H1 (cell line): ENCODE measurements at regions not wholly inside any gene's neighbourhood (a gene's known extent, or its start where the extent isn't known, plus 50 kb on each side); places are given as distances from the start of the nearest gene placed in this dataset.

Experiments
- CTCF ChIA-PET: fragments of 300-600 bp; sonication (Branson Sonifier 250); formaldehyde crosslinking; loops from one replicate; lab custom pipeline; 2021; ENCODE audit not compliant: partially characterized antibody; lab: Charles Lee
- POLR2A ChIA-PET: fragments of 300-600 bp; sonication (Branson Sonifier 250); formaldehyde crosslinking; loops from one replicate; lab custom pipeline; 2021; ENCODE audit warnings: inconsistent platforms; ENCODE audit not compliant: partially characterized antibody; lab: Charles Lee
- DNase-seq, 2 experiments: peaks; one replicate each; pipeline versions ENCODE4 v3.0.0 to v3.0.0-alpha.2; 2010 to 2022; ENCODE audit warnings: low spot score in 2 of 2, low read depth in 1 of 2, mixed read lengths in 1 of 2
- FAIRE-seq: peaks from 2 replicates; lab custom pipeline; 2011; peaks lifted over from hg19 to GRCh38; lab: Jason Lieb, UNC
- H2AFZ ChIP-seq: 2 replicates; pipeline ENCODE4 v1.8.1; 2012; ENCODE audit warnings: low read length, inconsistent platforms
- H2AK5ac ChIP-seq: 2 replicates; pipeline ENCODE4 v1.6.1; 2013; ENCODE audit warnings: low read depth, low read length
- H2BK120ac ChIP-seq: replicated peaks from 2 replicates; pipeline ENCODE3; 2013; ENCODE audit warnings: low read depth, low read length, inconsistent platforms
- H2BK12ac ChIP-seq: 2 replicates; pipeline ENCODE4 v1.6.1; 2013; ENCODE audit warnings: low read depth, low read length
- H2BK15ac ChIP-seq: 2 replicates; pipeline ENCODE4 v1.6.1; 2013; ENCODE audit warnings: low read length
- H2BK20ac ChIP-seq: 2 replicates; pipeline ENCODE4 v1.6.1; 2013; ENCODE audit warnings: low read length
- H2BK5ac ChIP-seq: 2 replicates; pipeline ENCODE4 v1.6.1; 2013; ENCODE audit warnings: low read depth, low read length
- H3K14ac ChIP-seq: 2 replicates; pipeline ENCODE4 v1.6.1; 2013; ENCODE audit warnings: inconsistent platforms; ENCODE audit not compliant: insufficient read length
- H3K18ac ChIP-seq: 2 replicates; pipeline ENCODE4 v1.6.1; 2013; ENCODE audit warnings: low read length; ENCODE audit errors: extremely low read depth
- H3K23ac ChIP-seq: 2 replicates; pipeline ENCODE4 v1.6.1; 2013; ENCODE audit warnings: inconsistent platforms; ENCODE audit not compliant: insufficient read length
- H3K23me2 ChIP-seq: 2 replicates; pipeline ENCODE4 v1.6.1; 2013; ENCODE audit warnings: low read depth, low read length
- H3K27ac ChIP-seq: 2 replicates; pipeline ENCODE4 v1.6.1; 2011; ENCODE audit warnings: low read depth, low read length, inconsistent platforms
- H3K27me3 ChIP-seq, 4 experiments: replicated peaks in 1 of 4; 1 replicate in 1 of 4; 2 replicates in 3 of 4; pipeline versions ENCODE4 v1.6.1 to v1.8.1; 2011 to 2013; ENCODE audit warnings: low read length in 3 of 4, mild to moderate bottlenecking in 3 of 4, inconsistent platforms in 2 of 4, mixed read lengths in 2 of 4, moderate library complexity in 1 of 4; ENCODE audit not compliant: control insufficient read depth in 3 of 4, insufficient read depth in 3 of 4; ENCODE audit errors: extremely low read depth in 1 of 4
- H3K36me3 ChIP-seq, 4 experiments: 2 replicates each; pipeline versions ENCODE4 v1.6.1 to v1.8.1; 2011 to 2013; ENCODE audit warnings: mild to moderate bottlenecking in 4 of 4, low read length in 3 of 4, moderate library complexity in 2 of 4, control low read depth in 1 of 4, inconsistent platforms in 1 of 4; ENCODE audit not compliant: insufficient read depth in 4 of 4, control insufficient read depth in 2 of 4
- H3K4ac ChIP-seq: replicated peaks from 2 replicates; pipeline ENCODE3; 2013; ENCODE audit warnings: low read length, low read depth, mixed read lengths, inconsistent platforms; ENCODE audit not compliant: insufficient read length
- H3K4me1 ChIP-seq, 4 experiments: replicated peaks in 1 of 4; 1 replicate in 1 of 4; 2 replicates in 3 of 4; pipeline versions ENCODE4 v1.6.1 to v1.8.1; 2011 to 2013; ENCODE audit warnings: low read length in 3 of 4, inconsistent platforms in 2 of 4, mixed read lengths in 1 of 4; ENCODE audit not compliant: insufficient read depth in 4 of 4, control insufficient read depth in 3 of 4
- H3K4me2 ChIP-seq, 2 experiments: 2 replicates each; pipeline versions ENCODE4 v1.6.1 to v1.8.1; 2011 to 2013; ENCODE audit warnings: low read depth in 2 of 2, low read length in 2 of 2, control low read depth in 1 of 2, inconsistent platforms in 1 of 2, mild to moderate bottlenecking in 1 of 2; ENCODE audit not compliant: insufficient read depth in 1 of 2
- H3K4me3 ChIP-seq, 4 experiments: fragments of 200-600, 300-600 bp in 1 of 4; sonication (generic), shearing (Covaris generic), sonication (Bioruptor Twin) in 1 of 4; 2 replicates each; pipeline versions ENCODE4 v1.5.1 to v1.8.1; 2011 to 2016; ENCODE audit warnings: low read length in 4 of 4, low read depth in 3 of 4, control low read depth in 2 of 4, inconsistent platforms in 2 of 4, mild to moderate bottlenecking in 2 of 4, mixed read lengths in 1 of 4, moderate library complexity in 1 of 4; ENCODE audit not compliant: insufficient read depth in 2 of 4; ENCODE audit errors: extremely low read depth in 1 of 4
- H3K56ac ChIP-seq: replicated peaks from 2 replicates; pipeline ENCODE3; 2013; ENCODE audit warnings: low read depth, mild to moderate bottlenecking, mixed read lengths, low read length, inconsistent platforms; ENCODE audit not compliant: insufficient read length
- H3K79me1 ChIP-seq: 2 replicates; pipeline ENCODE4 v1.6.1; 2013; ENCODE audit warnings: low read depth, low read length, control low read depth
- H3K79me2 ChIP-seq, 2 experiments: 2 replicates each; pipeline versions ENCODE4 v1.6.1 to v1.8.1; 2012 to 2013; ENCODE audit warnings: low read length in 2 of 2, mild to moderate bottlenecking in 2 of 2, inconsistent platforms in 1 of 2; ENCODE audit not compliant: insufficient read depth in 2 of 2, control insufficient read depth in 1 of 2
- H3K9ac ChIP-seq, 4 experiments: replicated peaks in 1 of 4; 1 replicate in 1 of 4; 2 replicates in 3 of 4; pipeline versions ENCODE4 v1.6.1 to v1.8.1; 2011 to 2013; ENCODE audit warnings: low read depth in 3 of 4, low read length in 3 of 4, control low read depth in 2 of 4, mild to moderate bottlenecking in 2 of 4, moderate library complexity in 2 of 4, inconsistent platforms in 1 of 4; ENCODE audit errors: extremely low read depth in 1 of 4
- H3K9me3 ChIP-seq, 2 experiments: 2 replicates each; pipeline versions ENCODE4 v1.6.1 to v1.8.1; 2012 to 2013; ENCODE audit warnings: mild to moderate bottlenecking in 2 of 2, moderate library complexity in 2 of 2, control low read depth in 1 of 2, inconsistent platforms in 1 of 2, low read depth in 1 of 2, low read length in 1 of 2, mixed read lengths in 1 of 2; ENCODE audit not compliant: insufficient read depth in 2 of 2
- H4K20me1 ChIP-seq, 2 experiments: replicated peaks in 1 of 2; 2 replicates each; pipeline versions ENCODE3 to v1.8.1; 2011 to 2013; ENCODE audit warnings: inconsistent platforms in 2 of 2, low read length in 2 of 2, mild to moderate bottlenecking in 1 of 2; ENCODE audit not compliant: insufficient read depth in 2 of 2, control insufficient read depth in 1 of 2
- H4K5ac ChIP-seq: 2 replicates; pipeline ENCODE4 v1.6.1; 2013; ENCODE audit warnings: low read length, low read depth, mixed read lengths, inconsistent platforms; ENCODE audit not compliant: insufficient read length
- H4K8ac ChIP-seq: 2 replicates; pipeline ENCODE4 v1.8.0; 2013; ENCODE audit warnings: mild to moderate bottlenecking, moderate library complexity, low read length, inconsistent platforms; ENCODE audit not compliant: insufficient read depth; ENCODE audit errors: extremely low read depth
- H4K91ac ChIP-seq: replicated peaks from 2 replicates; pipeline ENCODE3; 2013; ENCODE audit warnings: low read length, mixed read lengths, inconsistent platforms; ENCODE audit not compliant: insufficient read length
- BRCA1 ChIP-seq: IDR thresholded peaks from 2 replicates; pipeline ENCODE4 v1.6.1; 2012; ENCODE audit warnings: low read depth, low read length, improper control_type of control experiment
- EGR1 ChIP-seq: IDR thresholded peaks from 2 replicates; pipeline ENCODE4 v1.6.1; 2011; ENCODE audit warnings: low read depth, low read length, borderline replicate concordance
- EP300 ChIP-seq, 2 experiments: IDR thresholded peaks; 1 replicate in 1 of 2; 2 replicates in 1 of 2; pipeline ENCODE4 v1.6.1; 2011 to 2012; ENCODE audit warnings: low read depth in 2 of 2, low read length in 2 of 2, mild to moderate bottlenecking in 2 of 2, borderline replicate concordance in 1 of 2, inconsistent platforms in 1 of 2, moderate library complexity in 1 of 2
- HDAC6 ChIP-seq: IDR thresholded peaks from one replicate; pipeline ENCODE4 v1.7.1; 2012; ENCODE audit warnings: low read depth, mild to moderate bottlenecking, inconsistent platforms, low read length, moderate library complexity
- KDM4A ChIP-seq: IDR thresholded peaks from one replicate; pipeline ENCODE4 v1.7.1; 2012; ENCODE audit warnings: low read depth, mild to moderate bottlenecking, moderate library complexity, low read length, inconsistent platforms; ENCODE audit not compliant: severe bottlenecking
- KDM5A ChIP-seq: fragments of 200-600 bp; IDR thresholded peaks from 2 replicates; pipeline ENCODE4 v1.7.1; 2012; ENCODE audit warnings: mild to moderate bottlenecking, low read length, inconsistent platforms, mixed read lengths
- TAF1 ChIP-seq: IDR thresholded peaks from 2 replicates; pipeline ENCODE4 v1.6.1; 2011; ENCODE audit warnings: mild to moderate bottlenecking, low read depth, low read length
- TAF7 ChIP-seq: optimal IDR thresholded peaks from 2 replicates; pipeline ENCODE3; 2011; ENCODE audit warnings: low read depth, mild to moderate bottlenecking, inconsistent platforms, low read length, moderate library complexity, borderline replicate concordance
- YY1 ChIP-seq: IDR thresholded peaks from 2 replicates; pipeline ENCODE4 v1.6.1; 2011; ENCODE audit warnings: low read depth, mild to moderate bottlenecking, low read length
- ZNF274 ChIP-seq: IDR thresholded peaks from 2 replicates; pipeline ENCODE4 v1.7.0; 2012; ENCODE audit warnings: low read length, borderline replicate concordance; ENCODE audit errors: extremely low read depth
- WGBS, 2 experiments: shearing (Covaris generic) in 1 of 2; methylation state at CpG; one replicate each; pipeline versions ENCODE4 v1.1.6 to v1.1.7; 2013 to 2015; ENCODE audit warnings: low lambda C conversion rate in 2 of 2, mixed read lengths in 2 of 2, inconsistent platforms in 1 of 2, low coverage in 1 of 2, missing lambda C conversion rate in 1 of 2; ENCODE audit not compliant: insufficient replicate concordance in 2 of 2, insufficient coverage in 1 of 2, insufficient read length in 1 of 2; ENCODE audit errors: extremely low coverage in 1 of 2, missing lambda C conversion rate in 1 of 2; 5-methylcytosine and 5-hydroxymethylcytosine counted together
- TF ChIP-seq, protein P1 (sequence below): IDR thresholded peaks from 2 replicates; pipeline ENCODE4 v1.6.1; 2012; ENCODE audit warnings: inconsistent platforms

GRCh38 chr13:40148742-40149141 is 493.3 kb downstream of the COG6 start:
- no peak overlapping the region for H3K4ac ChIP-seq
- H3K14ac ChIP-seq: no peak overlapping the region
- H3K36me3 ChIP-seq: no peaks in the 10 kb centered on the region
- H2BK20ac ChIP-seq: no peak overlapping the region
- no peak overlapping the region for H2BK120ac ChIP-seq
- no peaks in the 10 kb centered on the region for H3K9me3 ChIP-seq
- H2BK15ac ChIP-seq: no peak overlapping the region
- H3K4me2 ChIP-seq: no peak overlapping the region
- POLR2A ChIA-PET: no interaction called here
- DNase-seq: no peak
- no peak overlapping the region for H2AFZ ChIP-seq
- CTCF ChIA-PET: interaction anchor here (1.1 to 2.1 kb wide), 3 partner anchors 12 to 80 kb away, joined by 4 to 6 read pairs (median 4); no protein-coding TSS in a partner anchor
- H2AK5ac ChIP-seq: no peak overlapping the region
- no peak overlapping the region for H3K9ac ChIP-seq
- no peak overlapping the region for H3K56ac ChIP-seq
- FAIRE-seq: no peak
- H3K79me1 ChIP-seq: no peaks in the 10 kb centered on the region
- H2BK12ac ChIP-seq: no peak overlapping the region
- H4K8ac ChIP-seq: no peak overlapping the region
- H3K4me1 ChIP-seq: peaks cover 0 to 5% (median 0%) of the 10 kb centered on the region in 4 experiments; a peak in 2 of 7 replicates
- no peaks in the 10 kb centered on the region for H3K79me2 ChIP-seq
- H3K18ac ChIP-seq: no peak overlapping the region
- no peak for TF ChIP-seq BRCA1
- no peak for TF ChIP-seq ZNF274
- TF ChIP-seq TAF1: no peak
- TF ChIP-seq EGR1: no peak
- no peak for TF ChIP-seq KDM4A
- TF ChIP-seq KDM5A: no peak
- no peak for TF ChIP-seq HDAC6
- TF ChIP-seq TAF7: no peak
- TF ChIP-seq, protein P1, sequence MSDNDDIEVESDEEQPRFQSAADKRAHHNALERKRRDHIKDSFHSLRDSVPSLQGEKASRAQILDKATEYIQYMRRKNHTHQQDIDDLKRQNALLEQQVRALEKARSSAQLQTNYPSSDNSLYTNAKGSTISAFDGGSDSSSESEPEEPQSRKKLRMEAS: no peak
- no peak for TF ChIP-seq EP300 (IDR thresholded peaks at IDR 0.05; ENCODE audit: borderline replicate concordance in 1 of 2, low read depth in 2 of 2, low read length in 2 of 2)
- TF ChIP-seq YY1: no peak
- H3K4me3 ChIP-seq: no peak overlapping the region
- H3K23me2 ChIP-seq: no peaks in the 10 kb centered on the region
- 95% methylated on average over 1 of the region's 1 CpG; no CpG with 5 or more reads in 1 of the 2 experiments for WGBS, 2 experiments
- H3K27me3 ChIP-seq: no peaks in the 10 kb centered on the region
- H3K27ac ChIP-seq: no peak overlapping the region
- no peaks in the 10 kb centered on the region for H4K20me1 ChIP-seq
- no peak overlapping the region for H4K91ac ChIP-seq
- H4K5ac ChIP-seq: no peak overlapping the region
- no peak overlapping the region for H2BK5ac ChIP-seq
- H3K23ac ChIP-seq: no peak overlapping the region
